Keratinocyte (primary cell): ENCODE measurements at regions not wholly inside any gene's neighbourhood (a gene's known extent, or its start where the extent isn't known, plus 50 kb on each side); places are given as distances from the start of the nearest gene placed in this dataset.

Source experiments
- EZH2 ChIP-seq: IDR thresholded peaks from one replicate; pipeline ENCODE4 v1.6.1; 2012; ENCODE audit warnings: inconsistent platforms, mild to moderate bottlenecking, low read length, moderate library complexity
- TF ChIP-seq, protein P1 (sequence below), 3 experiments: IDR thresholded peaks in 1 of 3; conservative IDR thresholded peaks in 1 of 3; optimal IDR thresholded peaks in 1 of 3; 2 replicates in 2 of 3; 3 replicates in 1 of 3; pipeline versions ENCODE3 to v1.5.1; 2011; ENCODE audit warnings: low read length in 3 of 3, mild to moderate bottlenecking in 3 of 3, moderate library complexity in 2 of 3, control low read depth in 1 of 3, inconsistent platforms in 1 of 3; ENCODE audit not compliant: insufficient read depth in 2 of 3; ENCODE audit errors: extremely low read depth in 1 of 3

DNA sequence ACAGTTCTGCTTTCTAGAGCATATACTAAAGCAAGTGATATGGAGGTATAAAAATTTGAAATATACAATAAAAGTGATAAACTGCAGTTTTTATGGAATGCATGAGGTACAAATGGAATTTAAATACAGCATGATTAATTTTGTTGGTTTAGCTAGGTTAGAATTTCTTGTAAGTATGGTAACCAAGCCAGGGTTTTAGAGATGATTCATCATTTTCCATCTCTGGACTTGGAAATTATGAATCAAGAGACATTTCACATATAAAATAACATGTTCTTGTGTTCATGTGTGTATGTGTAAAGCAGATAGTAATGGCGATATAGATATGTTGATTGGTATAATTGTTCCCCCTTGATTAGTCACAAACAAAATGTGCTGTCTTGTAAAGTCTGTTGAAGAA is 1219.8 kb downstream of the CDH8 start:
- no peak for TF ChIP-seq EZH2
- TF ChIP-seq, protein P1, sequence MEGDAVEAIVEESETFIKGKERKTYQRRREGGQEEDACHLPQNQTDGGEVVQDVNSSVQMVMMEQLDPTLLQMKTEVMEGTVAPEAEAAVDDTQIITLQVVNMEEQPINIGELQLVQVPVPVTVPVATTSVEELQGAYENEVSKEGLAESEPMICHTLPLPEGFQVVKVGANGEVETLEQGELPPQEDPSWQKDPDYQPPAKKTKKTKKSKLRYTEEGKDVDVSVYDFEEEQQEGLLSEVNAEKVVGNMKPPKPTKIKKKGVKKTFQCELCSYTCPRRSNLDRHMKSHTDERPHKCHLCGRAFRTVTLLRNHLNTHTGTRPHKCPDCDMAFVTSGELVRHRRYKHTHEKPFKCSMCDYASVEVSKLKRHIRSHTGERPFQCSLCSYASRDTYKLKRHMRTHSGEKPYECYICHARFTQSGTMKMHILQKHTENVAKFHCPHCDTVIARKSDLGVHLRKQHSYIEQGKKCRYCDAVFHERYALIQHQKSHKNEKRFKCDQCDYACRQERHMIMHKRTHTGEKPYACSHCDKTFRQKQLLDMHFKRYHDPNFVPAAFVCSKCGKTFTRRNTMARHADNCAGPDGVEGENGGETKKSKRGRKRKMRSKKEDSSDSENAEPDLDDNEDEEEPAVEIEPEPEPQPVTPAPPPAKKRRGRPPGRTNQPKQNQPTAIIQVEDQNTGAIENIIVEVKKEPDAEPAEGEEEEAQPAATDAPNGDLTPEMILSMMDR (optimal IDR thresholded peaks at IDR 0.05 in 1 of 3, IDR thresholded peaks at IDR 0.05 in 1 of 3, conservative IDR thresholded peaks at IDR 0.05 in 1 of 3; ENCODE audit: extremely low read depth in 1 of 3, insufficient read depth in 2 of 3, low read length in 3 of 3): no peak
